ENCODE measurements at regions not wholly inside any gene's neighbourhood (a gene's known extent, or its start where the extent isn't known, plus 50 kb on each side); places are given as distances from the start of the nearest gene placed in this dataset.

DNA sequence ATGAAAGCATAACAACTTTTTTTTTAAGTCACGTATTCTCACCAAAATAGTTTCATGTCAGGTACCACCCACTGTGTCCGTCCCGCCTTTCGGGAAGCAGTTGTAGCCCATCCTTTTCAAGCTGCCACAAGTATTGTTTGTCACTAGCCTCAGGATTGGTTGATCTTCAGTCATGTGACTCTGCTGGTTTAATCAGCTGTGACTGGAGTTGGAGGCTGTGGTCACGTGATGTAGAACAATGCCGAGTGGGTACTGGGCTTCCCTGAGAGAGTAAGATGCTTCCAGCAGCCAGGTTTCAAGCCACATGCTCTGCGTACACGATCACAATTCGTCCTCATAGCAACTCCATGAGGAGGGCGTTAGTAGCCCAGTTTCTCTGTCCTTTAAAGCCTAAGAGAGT, 83.0 kb upstream of the WSCD2 start:
- H3K27ac ChIP-seq: peak overlapping the region in 1 of 2 donors; percentile 62
- no peaks in the 10 kb centered on the region for H3K9me3 ChIP-seq
- DNase-seq (ENCODE audit: low spot score in 2 of 2): no peak
- intact Hi-C loops (cut with DNase I): no loop called here
- H3K4me3 ChIP-seq: peak overlapping the region in 1 of 2 donors; percentile 49
- peaks cover 0 to 5% of the 10 kb centered on the region in 2 donors for H3K4me1 ChIP-seq
- H3K36me3 ChIP-seq: no peaks in the 10 kb centered on the region
- H3K27me3 ChIP-seq: no peaks in the 10 kb centered on the region
- no peak for TF ChIP-seq CTCF (IDR thresholded peaks at IDR 0.05)

- H3K4me1 ChIP-seq: peaks cover 0 to 5% of the 10 kb centered on the region in 2 donors
- peak overlapping the region in 1 of 2 donors; percentile 49 for H3K4me3 ChIP-seq
- no peaks in the 10 kb centered on the region for H3K27me3 ChIP-seq
- peak overlapping the region; percentile 50 to 62 for H3K27ac ChIP-seq
- no peak for TF ChIP-seq CTCF (IDR thresholded peaks at IDR 0.05)
- DNase-seq (ENCODE audit: low spot score in 2 of 2): no peak
- intact Hi-C loops (cut with DNase I): no loop called here
- H3K36me3 ChIP-seq: no peaks in the 10 kb centered on the region
- H3K9me3 ChIP-seq: no peaks in the 10 kb centered on the region
These were observed 82.4 kb upstream of the WSCD2 start for GRCh38 chr12:108046650-108047049.

DNA sequence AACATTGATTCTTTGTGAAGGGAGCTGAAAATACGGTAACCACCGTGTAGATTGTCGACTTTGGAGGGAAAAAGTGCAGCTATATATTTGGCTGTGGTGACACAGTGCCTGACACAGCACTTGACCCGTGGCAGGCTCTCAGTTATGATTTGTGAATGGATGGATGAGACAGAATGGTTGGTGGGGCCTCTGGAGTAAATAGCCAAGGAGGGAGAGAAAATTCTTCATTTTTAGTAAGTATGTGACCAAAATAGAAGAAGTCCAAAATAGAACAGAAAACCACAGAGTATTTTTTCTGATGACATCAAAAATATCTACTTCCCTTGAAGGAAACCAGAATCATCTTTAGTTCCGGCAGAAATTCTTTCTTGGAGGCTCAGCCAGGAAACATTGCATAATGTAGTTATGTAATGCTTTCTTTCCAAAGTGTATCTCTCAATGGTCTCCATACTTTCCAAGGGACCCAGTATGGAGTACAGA, 82.0 kb upstream of the WSCD2 start:
- intact Hi-C loops (cut with DNase I): no loop called here
- Histone ChIP-seq H3K4me3 (peak overlapping the region in 1 of 2 donors; percentile 49), H3K36me3 (no peaks in the 10 kb centered on the region), H3K27ac (peak overlapping the region; percentile 50 to 62), H3K27me3 (no peaks in the 10 kb centered on the region), H3K4me1 (peaks cover 0 to 5% of the 10 kb centered on the region in 2 donors), H3K9me3 (no peaks in the 10 kb centered on the region)
- no peak for DNase-seq (ENCODE audit: low spot score in 2 of 2)
- TF ChIP-seq CTCF (IDR thresholded peaks at IDR 0.05): no peak

GRCh38 chr12:108048686-108049085, 80.4 kb upstream of the WSCD2 start:
- no peak for DNase-seq (ENCODE audit: low spot score in 2 of 2)
- no peaks in the 10 kb centered on the region for H3K27me3 ChIP-seq
- no peak overlapping the region for H3K27ac ChIP-seq
- no peaks in the 10 kb centered on the region for H3K9me3 ChIP-seq
- no peak for TF ChIP-seq CTCF (IDR thresholded peaks at IDR 0.05)
- peaks cover 0 to 5% of the 10 kb centered on the region in 2 donors for H3K4me1 ChIP-seq
- no peaks in the 10 kb centered on the region for H3K36me3 ChIP-seq
- intact Hi-C loops (cut with DNase I): no loop called here
- H3K4me3 ChIP-seq: no peak overlapping the region

DNA sequence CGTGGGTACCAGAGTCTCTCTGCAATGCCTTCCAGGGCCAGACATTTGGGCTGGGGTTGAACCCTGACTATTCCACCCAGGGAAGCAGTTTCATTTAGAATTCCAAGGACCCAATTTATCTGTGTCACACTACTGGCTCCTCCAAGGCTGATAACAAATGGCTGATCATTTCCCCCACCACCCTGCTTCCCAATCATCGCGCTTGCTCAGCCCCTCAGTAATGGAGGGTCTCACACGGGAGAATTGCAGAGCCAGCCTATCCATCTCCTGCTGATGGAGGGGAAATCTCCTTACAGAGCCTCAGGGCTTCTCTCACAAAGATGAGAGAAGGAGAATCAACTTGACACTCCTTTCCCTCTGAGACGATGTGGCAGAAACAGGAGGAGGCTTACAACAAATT, 78.4 kb upstream of the WSCD2 start:
- Histone ChIP-seq H3K9me3 (no peaks in the 10 kb centered on the region), H3K36me3 (no peaks in the 10 kb centered on the region), H3K4me3 (no peak overlapping the region), H3K27me3 (no peaks in the 10 kb centered on the region), H3K27ac (no peak overlapping the region), H3K4me1 (peaks cover 0 to 5% of the 10 kb centered on the region in 2 donors)
- no peak for TF ChIP-seq CTCF (IDR thresholded peaks at IDR 0.05)
- no peak for DNase-seq (ENCODE audit: low spot score in 2 of 2)
- intact Hi-C loops (cut with DNase I): no loop called here

GRCh38 chr12:108052260-108052659, 76.8 kb upstream of the WSCD2 start:
- no peak overlapping the region for H3K27ac ChIP-seq
- DNase-seq (ENCODE audit: low spot score in 2 of 2): no peak
- intact Hi-C loops (cut with DNase I): no loop called here
- H3K36me3 ChIP-seq: no peaks in the 10 kb centered on the region
- no peak for TF ChIP-seq CTCF (IDR thresholded peaks at IDR 0.05)
- H3K27me3 ChIP-seq: no peaks in the 10 kb centered on the region
- H3K4me1 ChIP-seq: no peaks in the 10 kb centered on the region
- no peak overlapping the region for H3K4me3 ChIP-seq
- no peaks in the 10 kb centered on the region for H3K9me3 ChIP-seq

Data from ascending aorta (tissue), 2 donors.